H9 (cell line): ENCODE measurements at regions not wholly inside any gene's neighbourhood (a gene's known extent, or its start where the extent isn't known, plus 50 kb on each side); places are given as distances from the start of the nearest gene placed in this dataset.

Source experiments
- DNase-seq: peaks from one replicate; pipeline ENCODE4 v3.0.0-alpha.2; 2017
- H2AFZ ChIP-seq: one replicate; pipeline ENCODE4 v1.6.1; 2013; ENCODE audit warnings: mild to moderate bottlenecking, low read length, control low read depth, moderate library complexity
- H2AK5ac ChIP-seq: 2 replicates; pipeline ENCODE4 v1.6.1; 2013; ENCODE audit warnings: low read length, control low read depth, mixed read lengths; ENCODE audit not compliant: insufficient read length
- H2BK120ac ChIP-seq: one replicate; pipeline ENCODE4 v1.6.1; 2013; ENCODE audit warnings: low read depth, mild to moderate bottlenecking, low read length, control low read depth, inconsistent platforms; ENCODE audit not compliant: poor library complexity, severe bottlenecking
- H2BK12ac ChIP-seq: 2 replicates; pipeline ENCODE4 v1.6.1; 2013; ENCODE audit warnings: low read length, control low read depth, mixed read lengths, low read depth; ENCODE audit not compliant: insufficient read length
- H2BK15ac ChIP-seq: 2 replicates; pipeline ENCODE4 v1.6.1; 2013; ENCODE audit warnings: low read depth, low read length, control low read depth
- H2BK20ac ChIP-seq: one replicate; pipeline ENCODE4 v1.6.1; 2013; ENCODE audit warnings: low read depth, mild to moderate bottlenecking, low read length, control low read depth, inconsistent platforms; ENCODE audit not compliant: poor library complexity, severe bottlenecking
- H2BK5ac ChIP-seq: 2 replicates; pipeline ENCODE4 v1.6.1; 2013; ENCODE audit warnings: low read length, control low read depth, mixed read lengths; ENCODE audit not compliant: insufficient read length
- H3K14ac ChIP-seq: 2 replicates; pipeline ENCODE4 v1.6.1; 2013; ENCODE audit warnings: low read length, control low read depth; ENCODE audit not compliant: insufficient read depth
- H3K18ac ChIP-seq: 2 replicates; pipeline ENCODE4 v1.6.1; 2013; ENCODE audit warnings: low read depth, mild to moderate bottlenecking, mixed read lengths, low read length, control low read depth; ENCODE audit not compliant: insufficient read length
- H3K23ac ChIP-seq: 2 replicates; pipeline ENCODE4 v1.6.1; 2013; ENCODE audit warnings: low read length, control low read depth, mixed read lengths, low read depth; ENCODE audit not compliant: insufficient read length
- H3K23me2 ChIP-seq: 2 replicates; pipeline ENCODE4 v1.6.1; 2013; ENCODE audit warnings: low read depth, mild to moderate bottlenecking, mixed read lengths, low read length, control low read depth; ENCODE audit not compliant: insufficient read length, poor library complexity, severe bottlenecking
- H3K27ac ChIP-seq: 2 replicates; pipeline ENCODE4 v1.5.1; 2013; ENCODE audit warnings: low read length, control low read depth, mixed read lengths, low read depth; ENCODE audit not compliant: insufficient read length
- H3K27me3 ChIP-seq: 2 replicates; pipeline ENCODE4 v1.6.1; 2013; ENCODE audit warnings: low read length, control low read depth, inconsistent platforms; ENCODE audit not compliant: insufficient read depth
- H3K4ac ChIP-seq: 2 replicates; pipeline ENCODE4 v1.6.1; 2013; ENCODE audit warnings: low read depth, mild to moderate bottlenecking, control low read depth, inconsistent platforms, low read length, moderate library complexity
- H3K4me1 ChIP-seq: 2 replicates; pipeline ENCODE4 v1.6.1; 2013; ENCODE audit warnings: low read length, control low read depth, inconsistent platforms; ENCODE audit not compliant: insufficient read depth
- H3K4me2 ChIP-seq: 2 replicates; pipeline ENCODE4 v1.6.1; 2013; ENCODE audit warnings: low read length, control low read depth, mixed read lengths; ENCODE audit not compliant: insufficient read length, insufficient read depth
- H3K56ac ChIP-seq: 2 replicates; pipeline ENCODE4 v1.6.1; 2013; ENCODE audit warnings: low read depth, mild to moderate bottlenecking, mixed read lengths, low read length, control low read depth; ENCODE audit not compliant: insufficient read length
- H3K79me1 ChIP-seq: 2 replicates; pipeline ENCODE4 v1.6.1; 2013; ENCODE audit warnings: low read depth, mild to moderate bottlenecking, moderate library complexity, low read length, control low read depth, inconsistent platforms; ENCODE audit not compliant: insufficient read depth, poor library complexity, severe bottlenecking
- H3K79me2 ChIP-seq: 2 replicates; pipeline ENCODE4 v1.6.1; 2013; ENCODE audit warnings: low read length, control low read depth, inconsistent platforms; ENCODE audit not compliant: insufficient read depth
- H3K9ac ChIP-seq: 2 replicates; pipeline ENCODE4 v1.6.1; 2013; ENCODE audit warnings: low read length, control low read depth, mixed read lengths; ENCODE audit not compliant: insufficient read length; ENCODE audit errors: extremely low read depth
- H3K9me3 ChIP-seq: one replicate; pipeline ENCODE4 v1.6.1; 2013; ENCODE audit warnings: low read depth, low read length, inconsistent platforms; ENCODE audit not compliant: control insufficient read depth
- H3T11ph ChIP-seq: one replicate; pipeline ENCODE4 v1.6.1; 2013; ENCODE audit warnings: mild to moderate bottlenecking, low read length, control low read depth, inconsistent platforms
- H4K20me1 ChIP-seq: one replicate; pipeline ENCODE4 v1.6.1; 2013; ENCODE audit not compliant: control insufficient read depth, insufficient read length, insufficient read depth
- H4K5ac ChIP-seq: 2 replicates; pipeline ENCODE4 v1.6.1; 2013; ENCODE audit warnings: low read depth, mild to moderate bottlenecking, mixed read lengths, low read length, control low read depth; ENCODE audit not compliant: insufficient read length
- H4K8ac ChIP-seq: replicated peaks from 2 replicates; pipeline ENCODE4 v1.6.1; 2013; ENCODE audit warnings: low read length, control low read depth, mixed read lengths, low read depth; ENCODE audit not compliant: insufficient read length
- H4K91ac ChIP-seq: 2 replicates; pipeline ENCODE4 v1.6.1; 2013; ENCODE audit warnings: low read depth, mild to moderate bottlenecking, moderate library complexity, mixed read lengths, low read length, control low read depth; ENCODE audit not compliant: insufficient read length
- H3K27ac Mint-ChIP-seq, 3 experiments: 2 replicates in 2 of 3; 3 replicates in 1 of 3; pipeline ENCODE4 v1.8.0; 2020 to 2021; ENCODE audit warnings: mixed read lengths in 3 of 3, mild to moderate bottlenecking in 1 of 3, moderate library complexity in 1 of 3
- H3K27me3 Mint-ChIP-seq: 2 replicates; pipeline ENCODE4 v1.8.0; 2021; ENCODE audit warnings: low read depth, mild to moderate bottlenecking, moderate library complexity, mixed read lengths
- H3K36me3 Mint-ChIP-seq, 3 experiments: 2 replicates in 2 of 3; 3 replicates in 1 of 3; pipeline ENCODE4 v1.8.0; 2020 to 2021; ENCODE audit warnings: low read depth in 3 of 3, mixed read lengths in 3 of 3; ENCODE audit not compliant: insufficient read depth in 1 of 3
- H3K4me1 Mint-ChIP-seq, 2 experiments: 2 replicates each; pipeline ENCODE4 v1.8.0; 2020; ENCODE audit warnings: mixed read lengths in 2 of 2
- H3K4me3 Mint-ChIP-seq, 2 experiments: 2 replicates in 1 of 2; 3 replicates in 1 of 2; pipeline ENCODE4 v1.8.0; 2020 to 2021; ENCODE audit warnings: mild to moderate bottlenecking in 2 of 2, mixed read lengths in 2 of 2, moderate library complexity in 1 of 2
- H3K9me3 Mint-ChIP-seq, 2 experiments: 2 replicates in 1 of 2; 3 replicates in 1 of 2; pipeline ENCODE4 v1.8.0; 2020; ENCODE audit warnings: mild to moderate bottlenecking in 2 of 2, mixed read lengths in 2 of 2, moderate library complexity in 1 of 2
- WGBS: extraction: QIAGEN DNeasy Blood & Tissue Kit; methylation state at CpG from one replicate; pipeline ENCODE4 v1.1.7; 2013; ENCODE audit warnings: missing lambda C conversion rate, low lambda C conversion rate, mixed read lengths; ENCODE audit not compliant: insufficient read length; ENCODE audit errors: extremely low coverage; 5-methylcytosine and 5-hydroxymethylcytosine counted together
- TF ChIP-seq, protein P1 (sequence below): fragments of 200-600 bp; sonication (generic); conservative IDR thresholded peaks from 3 replicates; pipeline ENCODE4 v1.8.0; 2021; ENCODE audit warnings: antibody characterized with exemption, mild to moderate bottlenecking

DNA sequence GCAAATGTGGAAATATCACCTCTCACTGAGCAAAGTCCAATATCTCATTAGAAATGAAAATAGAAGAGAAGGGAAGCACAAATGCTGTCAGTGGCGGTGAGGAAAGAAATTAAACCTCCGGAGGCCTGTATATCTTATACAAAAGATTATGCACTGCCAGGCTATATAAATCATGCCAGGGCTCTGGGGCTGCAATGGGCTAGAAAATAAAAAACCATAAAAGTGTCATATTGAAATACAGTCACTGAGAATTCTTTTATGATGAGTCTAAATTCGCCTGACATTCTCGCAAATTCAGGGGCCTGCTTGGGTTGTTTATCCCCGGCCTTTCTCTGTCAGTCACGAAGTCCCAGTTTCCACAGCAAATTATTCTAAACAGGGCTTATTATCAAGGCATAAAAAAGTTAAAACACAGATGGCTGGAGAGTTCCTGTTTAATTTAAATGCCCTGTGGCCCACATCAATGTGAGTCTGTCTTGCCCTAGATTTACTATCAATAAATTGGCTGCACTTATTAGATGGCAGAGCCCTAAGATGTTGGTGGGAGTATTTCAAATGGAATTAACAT lies 193.8 kb downstream of the SNX10 start:
- no CpG with 5 or more reads among the region's 6 CpGs for WGBS
- Histone ChIP-seq H4K8ac (no peak overlapping the region), H3K79me1 (no peaks in the 10 kb centered on the region), H3K9me3 (no peaks in the 10 kb centered on the region), H3K23me2 (no peaks in the 10 kb centered on the region), H2BK12ac (no peak overlapping the region), H3K56ac (no peak overlapping the region), H4K5ac (no peak overlapping the region), H2AFZ (no peak overlapping the region), H3T11ph (no peak overlapping the region), H3K4ac (no peak overlapping the region), H2BK120ac (no peak overlapping the region), H3K4me1 (no peaks in the 10 kb centered on the region; the same call in 1 of the 2 replicates), H4K20me1 (no peaks in the 10 kb centered on the region), H3K4me2 (no peak overlapping the region), H3K18ac (no peak overlapping the region), H3K27ac (no peak overlapping the region), H3K79me2 (no peaks in the 10 kb centered on the region), H3K23ac (no peak overlapping the region), H3K14ac (no peak overlapping the region), H2AK5ac (no peak overlapping the region), H2BK20ac (no peak overlapping the region), H4K91ac (no peak overlapping the region), H2BK5ac (no peak overlapping the region), H3K27me3 (no peaks in the 10 kb centered on the region), H3K9ac (no peak overlapping the region), H2BK15ac (no peak overlapping the region)
- Mint-ChIP-seq H3K36me3 (no peaks in the 10 kb centered on the region; a peak in 1 of 7 replicates), H3K9me3 (peaks cover 0 to 4% of the 10 kb centered on the region in 2 experiments; a peak in 2 of 5 replicates), H3K4me3 (no peak overlapping the region), H3K27me3 (peaks cover 17% of the 10 kb centered on the region), H3K27ac (no peak overlapping the region), H3K4me1 (peaks cover 9 to 12% of the 10 kb centered on the region in 2 experiments)
- TF ChIP-seq, protein P1, sequence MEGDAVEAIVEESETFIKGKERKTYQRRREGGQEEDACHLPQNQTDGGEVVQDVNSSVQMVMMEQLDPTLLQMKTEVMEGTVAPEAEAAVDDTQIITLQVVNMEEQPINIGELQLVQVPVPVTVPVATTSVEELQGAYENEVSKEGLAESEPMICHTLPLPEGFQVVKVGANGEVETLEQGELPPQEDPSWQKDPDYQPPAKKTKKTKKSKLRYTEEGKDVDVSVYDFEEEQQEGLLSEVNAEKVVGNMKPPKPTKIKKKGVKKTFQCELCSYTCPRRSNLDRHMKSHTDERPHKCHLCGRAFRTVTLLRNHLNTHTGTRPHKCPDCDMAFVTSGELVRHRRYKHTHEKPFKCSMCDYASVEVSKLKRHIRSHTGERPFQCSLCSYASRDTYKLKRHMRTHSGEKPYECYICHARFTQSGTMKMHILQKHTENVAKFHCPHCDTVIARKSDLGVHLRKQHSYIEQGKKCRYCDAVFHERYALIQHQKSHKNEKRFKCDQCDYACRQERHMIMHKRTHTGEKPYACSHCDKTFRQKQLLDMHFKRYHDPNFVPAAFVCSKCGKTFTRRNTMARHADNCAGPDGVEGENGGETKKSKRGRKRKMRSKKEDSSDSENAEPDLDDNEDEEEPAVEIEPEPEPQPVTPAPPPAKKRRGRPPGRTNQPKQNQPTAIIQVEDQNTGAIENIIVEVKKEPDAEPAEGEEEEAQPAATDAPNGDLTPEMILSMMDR: no peak
- no peak for DNase-seq
